ENCODE measurements at regions not wholly inside any gene's neighbourhood (a gene's known extent, or its start where the extent isn't known, plus 50 kb on each side); places are given as distances from the start of the nearest gene placed in this dataset.

DNA sequence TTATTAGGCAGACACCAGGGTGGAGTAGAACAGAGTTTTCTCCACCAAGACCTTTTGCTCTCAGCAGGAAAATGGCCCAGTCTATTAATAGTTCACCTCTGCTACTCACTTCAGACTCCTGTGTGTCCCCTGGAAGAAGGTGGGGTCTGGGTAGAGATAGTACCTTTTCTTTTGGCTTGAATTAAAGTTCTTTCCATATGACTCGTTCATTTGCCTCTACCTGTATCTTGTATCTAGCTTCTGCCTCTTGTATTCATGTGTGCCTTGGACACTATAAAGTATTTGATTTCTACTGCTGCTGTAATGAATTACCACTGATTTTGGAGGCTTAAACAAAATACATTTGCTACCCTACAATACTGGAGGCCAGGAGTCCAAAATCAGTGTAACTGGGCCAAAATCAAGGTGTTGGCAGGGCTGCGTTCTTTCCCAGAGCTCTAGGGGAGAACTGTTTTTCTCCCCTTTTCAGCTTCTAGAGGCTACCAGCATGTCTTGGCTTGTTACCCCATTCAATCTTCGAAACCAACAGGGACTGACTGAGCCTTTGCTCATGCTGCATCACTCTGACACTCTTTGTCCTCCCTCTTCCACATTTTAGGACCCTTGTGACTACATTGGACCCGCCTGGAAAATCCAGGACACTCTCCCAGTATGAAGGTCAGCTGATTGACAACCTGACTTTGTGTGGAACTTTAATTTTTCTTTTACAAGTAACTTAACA is 155.6 kb upstream of the PRSS58 start:
- DNase-seq (ENCODE audit: low read depth, low spot score): no peak

DNA sequence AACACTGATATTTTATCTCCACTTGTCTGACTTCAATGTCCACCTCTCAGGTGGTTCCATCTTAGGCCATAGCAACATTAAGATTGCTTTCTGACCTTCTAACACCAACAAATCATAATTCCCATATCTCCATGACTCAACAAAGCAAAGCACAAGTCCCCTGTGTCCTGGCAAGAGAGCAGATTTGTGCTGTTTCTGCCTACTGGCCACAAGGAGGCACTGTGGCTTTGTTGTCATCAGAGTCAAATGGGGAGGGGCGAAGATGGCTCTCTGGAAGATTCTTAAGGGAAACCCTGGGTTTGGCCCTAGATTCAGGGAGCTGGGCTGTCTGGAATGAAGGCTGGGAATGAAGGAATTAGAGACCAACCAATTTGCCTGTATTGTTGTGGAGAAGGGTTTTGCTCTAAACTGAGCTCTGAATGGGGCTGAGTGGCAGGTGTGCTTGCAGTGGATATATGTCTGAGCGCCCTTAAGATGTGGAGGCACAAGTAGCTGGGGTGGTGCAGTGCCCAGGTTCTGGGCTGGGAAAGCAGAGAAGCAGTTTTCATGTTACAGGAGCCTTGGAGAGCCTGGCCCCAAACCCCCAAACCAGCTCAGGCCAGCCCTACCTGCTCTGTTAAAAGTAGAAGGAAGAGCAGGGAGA is 154.8 kb upstream of the PRSS58 start:
- DNase-seq (ENCODE audit: low read depth, low spot score): no peak

DNA sequence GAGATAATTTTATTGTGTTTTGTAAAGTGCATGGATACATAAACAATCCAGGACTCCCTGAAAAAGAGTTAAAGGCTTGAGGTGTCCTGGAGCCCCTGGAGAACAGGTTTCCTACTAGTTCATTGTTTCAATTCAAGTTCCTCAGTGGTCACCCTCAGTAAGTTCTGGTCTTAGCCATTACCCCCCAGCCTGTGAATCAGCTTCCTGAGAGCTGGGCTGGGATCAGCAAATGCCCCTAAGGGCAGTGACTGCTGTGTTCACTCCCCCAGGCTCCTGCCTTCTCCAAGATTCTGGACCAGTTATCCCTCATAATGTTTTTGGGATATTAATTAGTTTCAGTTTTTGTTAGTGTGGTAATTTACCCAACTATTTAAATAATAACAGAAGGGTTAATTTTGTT is 151.6 kb upstream of the PRSS58 start:
- DNase-seq (ENCODE audit: low read depth, low spot score): no peak

DNA sequence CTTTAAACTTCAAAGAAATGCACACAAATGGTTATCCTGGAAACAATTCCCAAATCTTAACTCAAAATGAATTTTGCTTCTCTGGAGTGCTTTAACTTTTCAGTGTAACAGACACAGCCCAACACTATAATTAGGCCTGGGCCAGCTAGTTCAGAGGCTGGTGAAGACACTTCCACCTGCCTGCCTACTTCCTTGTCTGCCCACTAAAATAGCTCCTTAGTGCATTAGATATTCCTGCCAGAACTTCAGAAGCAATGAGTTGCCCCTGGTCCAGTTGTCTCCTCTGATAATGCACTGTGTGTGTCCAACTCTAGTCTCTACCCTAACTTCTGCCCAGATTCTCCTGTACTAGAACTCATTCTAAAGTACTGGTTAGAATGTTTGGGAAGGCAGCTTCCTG is 150.9 kb upstream of the PRSS58 start:
- DNase-seq (ENCODE audit: low read depth, low spot score): no peak

DNA sequence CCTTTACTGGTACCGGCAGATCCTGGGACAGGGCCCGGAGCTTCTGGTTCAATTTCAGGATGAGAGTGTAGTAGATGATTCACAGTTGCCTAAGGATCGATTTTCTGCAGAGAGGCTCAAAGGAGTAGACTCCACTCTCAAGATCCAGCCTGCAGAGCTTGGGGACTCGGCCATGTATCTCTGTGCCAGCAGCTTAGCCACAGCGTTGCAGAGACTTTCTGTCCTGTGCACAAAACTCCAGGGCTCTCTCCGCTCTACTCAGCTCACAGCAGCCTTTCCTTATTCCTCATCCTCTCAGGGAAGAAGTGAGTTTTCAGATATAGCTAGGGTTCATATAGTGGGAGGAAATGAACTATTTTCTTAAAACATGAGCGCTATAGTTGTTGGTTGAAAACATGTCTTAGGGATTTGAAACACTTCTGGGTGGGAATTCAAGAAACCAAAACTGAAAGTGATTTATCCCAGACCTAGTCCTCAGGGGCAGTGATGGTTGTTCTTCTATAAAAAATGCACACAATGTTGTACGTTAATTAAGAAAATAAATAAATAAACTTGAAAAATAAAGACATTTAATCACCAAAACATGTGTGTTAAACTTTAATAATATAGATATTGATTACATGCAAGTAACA is 150.2 kb upstream of the PRSS58 start:
- no peak for DNase-seq (ENCODE audit: low read depth, low spot score)

DNA sequence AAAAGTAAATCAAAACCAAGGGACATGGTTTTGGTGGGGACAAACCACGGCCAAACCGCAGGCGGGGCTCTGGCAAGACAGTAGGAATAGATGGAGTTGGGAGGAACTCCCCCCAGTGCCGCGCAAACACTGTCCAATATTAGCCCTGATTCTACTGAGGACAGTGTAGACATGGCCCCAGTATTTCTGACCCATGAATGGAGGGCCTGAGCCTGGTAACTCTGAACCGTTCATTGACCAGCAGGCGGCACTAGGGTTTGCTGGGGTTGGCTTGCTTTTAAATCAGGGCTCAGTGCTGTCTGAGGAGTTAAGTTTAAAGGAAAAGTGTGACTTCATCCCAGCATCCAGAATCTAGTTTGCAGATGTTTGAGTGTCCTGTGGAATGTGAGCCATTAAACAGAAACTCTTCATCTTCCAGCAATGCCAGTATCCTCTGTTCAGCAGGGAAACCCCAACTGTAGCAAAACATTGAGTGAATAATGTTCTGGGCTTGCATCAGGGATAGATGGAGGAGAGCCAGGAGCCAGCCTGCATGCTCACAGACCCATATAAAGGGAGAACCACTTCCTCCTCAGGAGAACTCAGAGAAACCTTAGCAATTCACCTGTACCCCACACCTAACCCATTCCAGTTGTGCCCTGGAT is 147.4 kb upstream of the PRSS58 start:
- DNase-seq (ENCODE audit: low read depth, low spot score): no peak

DNA sequence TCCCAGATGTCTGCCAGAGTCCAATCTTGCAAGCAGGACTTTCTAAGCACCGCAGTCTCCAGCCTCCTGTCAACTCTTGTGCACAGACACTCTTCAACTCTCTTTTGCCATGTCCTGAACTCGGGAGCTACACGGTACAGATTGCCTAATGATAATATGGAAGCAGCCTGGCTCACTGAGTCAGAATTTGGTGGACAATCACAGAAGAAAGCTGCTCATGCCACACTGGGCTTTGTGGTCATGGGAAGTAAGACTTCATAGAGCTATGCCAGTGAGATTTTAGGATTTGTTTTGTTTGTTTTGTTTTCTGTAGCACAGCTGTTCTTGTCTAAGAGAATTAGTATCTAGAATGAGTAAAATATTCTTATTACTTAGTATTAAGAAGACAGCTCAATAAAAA is 144.1 kb upstream of the PRSS58 start:
- no peak for DNase-seq (ENCODE audit: low read depth, low spot score)

DNA sequence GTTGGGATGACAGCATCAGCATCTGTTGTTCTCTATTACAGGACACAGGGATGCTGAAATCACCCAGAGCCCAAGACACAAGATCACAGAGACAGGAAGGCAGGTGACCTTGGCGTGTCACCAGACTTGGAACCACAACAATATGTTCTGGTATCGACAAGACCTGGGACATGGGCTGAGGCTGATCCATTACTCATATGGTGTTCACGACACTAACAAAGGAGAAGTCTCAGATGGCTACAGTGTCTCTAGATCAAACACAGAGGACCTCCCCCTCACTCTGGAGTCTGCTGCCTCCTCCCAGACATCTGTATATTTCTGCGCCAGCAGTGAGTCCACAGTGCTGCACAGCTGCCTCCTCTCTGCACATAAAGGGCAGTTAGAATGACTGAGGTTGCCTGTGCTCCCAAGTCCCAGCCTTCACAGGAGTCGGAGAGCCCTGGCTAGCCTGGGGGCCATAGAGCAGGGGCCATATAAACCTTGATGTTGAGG is 142.2 kb upstream of the PRSS58 start:
- DNase-seq (ENCODE audit: low read depth, low spot score): no peak

DNA sequence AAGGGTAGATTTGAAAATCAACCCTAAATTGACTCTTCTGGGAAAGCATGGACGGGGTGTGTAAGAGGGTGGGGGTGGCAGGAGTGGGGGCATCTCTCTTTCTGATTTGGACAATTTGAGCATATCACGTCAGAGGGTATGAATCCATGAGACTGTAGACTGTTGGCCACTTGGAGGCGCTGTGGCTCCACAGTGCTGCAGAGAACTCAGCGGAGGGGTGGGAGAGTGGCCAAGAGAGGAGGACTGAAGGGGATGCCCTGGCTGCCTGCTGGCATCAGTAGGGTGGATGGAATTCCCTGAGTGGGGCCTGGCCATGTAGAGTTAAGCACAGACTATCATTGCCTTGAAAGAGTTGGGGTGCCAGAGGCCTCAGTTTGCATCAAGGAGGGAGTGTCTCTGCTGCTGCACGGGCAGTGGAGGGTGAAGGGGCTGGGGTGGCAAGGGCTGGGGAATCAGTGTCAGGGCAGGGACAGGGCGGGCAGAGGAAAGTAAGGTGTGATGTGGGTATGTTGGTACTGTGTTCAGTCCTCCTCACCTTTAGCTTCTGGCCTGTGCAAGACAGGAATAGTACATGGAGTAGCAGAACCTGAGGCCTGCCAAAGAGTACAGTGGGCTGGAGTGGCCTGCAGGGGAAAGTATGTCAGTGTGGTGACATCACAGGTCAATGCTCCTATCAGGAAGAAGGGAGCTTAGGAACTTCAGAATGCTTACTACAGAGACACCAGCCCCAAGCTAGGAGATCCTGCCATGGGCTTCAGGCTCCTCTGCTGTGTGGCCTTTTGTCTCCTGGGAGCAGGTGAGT is 133.5 kb upstream of the PRSS58 start:
- no peak for DNase-seq (ENCODE audit: low read depth, low spot score)

DNA sequence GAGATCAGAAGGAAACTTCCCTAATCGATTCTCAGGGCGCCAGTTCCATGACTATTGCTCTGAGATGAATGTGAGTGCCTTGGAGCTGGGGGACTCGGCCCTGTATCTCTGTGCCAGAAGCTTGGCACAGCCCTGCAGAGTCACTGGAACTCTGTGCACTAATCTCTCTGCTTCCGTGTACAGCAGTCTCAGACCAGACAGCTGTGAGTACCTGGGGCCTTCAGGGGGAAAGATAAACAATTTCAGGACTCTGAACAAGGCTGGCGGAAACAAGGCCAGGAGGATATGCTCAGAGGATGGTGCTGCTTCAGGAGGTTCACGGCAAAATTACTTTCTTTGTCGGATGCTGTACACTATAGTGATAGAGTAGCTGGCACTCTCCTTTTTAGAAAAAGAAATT is 131.7 kb upstream of the PRSS58 start:
- DNase-seq (ENCODE audit: low read depth, low spot score): no peak

DNA sequence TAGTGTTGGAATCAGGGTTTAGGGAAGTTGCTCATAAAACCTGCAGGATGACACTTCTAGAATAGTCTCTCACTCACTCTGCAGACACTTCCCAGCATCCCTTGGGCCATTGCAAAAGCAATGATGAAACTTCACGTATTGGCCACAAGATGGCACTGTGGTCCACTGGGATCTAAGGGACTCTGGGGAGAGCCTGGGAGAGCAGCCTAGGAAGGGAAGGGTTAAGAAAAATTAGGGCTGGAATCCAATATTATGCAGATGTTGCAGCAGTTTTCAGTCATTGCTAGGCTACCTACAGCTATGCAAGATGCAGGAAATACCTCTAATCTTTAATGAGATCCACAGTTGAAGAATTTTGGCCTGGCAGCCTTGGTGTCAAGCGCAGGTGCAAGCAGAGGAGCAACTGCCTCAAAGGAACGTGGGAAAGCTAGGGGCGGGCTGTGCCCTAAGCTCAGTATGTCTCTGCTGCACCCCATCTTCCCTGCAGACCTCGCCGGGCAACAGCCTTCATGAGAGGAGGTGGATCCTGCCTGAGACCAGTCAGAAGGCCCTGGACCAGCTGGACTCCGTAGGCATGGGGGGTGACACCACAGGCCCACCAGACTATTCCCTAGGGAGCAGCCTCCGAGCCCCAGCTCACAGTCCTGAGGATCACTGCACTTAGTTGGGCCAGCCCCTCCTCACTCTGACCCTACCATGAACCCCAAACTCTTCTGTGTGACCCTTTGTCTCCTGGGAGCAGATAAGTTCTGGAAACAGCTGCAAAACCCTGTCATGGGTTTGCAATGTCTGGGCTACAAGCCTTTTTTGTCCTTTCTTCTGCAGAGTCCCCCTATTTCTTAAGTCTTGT is 127.9 kb upstream of the PRSS58 start:
- DNase-seq (ENCODE audit: low read depth, low spot score): no peak

DNA sequence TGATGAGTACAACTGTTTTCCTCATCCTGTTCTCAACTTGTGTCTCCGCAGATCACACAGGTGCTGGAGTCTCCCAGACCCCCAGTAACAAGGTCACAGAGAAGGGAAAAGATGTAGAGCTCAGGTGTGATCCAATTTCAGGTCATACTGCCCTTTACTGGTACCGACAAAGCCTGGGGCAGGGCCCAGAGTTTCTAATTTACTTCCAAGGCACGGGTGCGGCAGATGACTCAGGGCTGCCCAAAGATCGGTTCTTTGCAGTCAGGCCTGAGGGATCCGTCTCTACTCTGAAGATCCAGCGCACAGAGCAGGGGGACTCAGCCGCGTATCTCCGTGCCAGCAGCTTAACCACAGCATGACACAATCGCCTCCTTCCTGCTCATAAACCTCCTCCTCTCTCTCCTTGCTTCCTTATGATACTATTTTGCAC is 126.7 kb upstream of the PRSS58 start:
- DNase-seq (ENCODE audit: low read depth, low spot score): no peak

DNA sequence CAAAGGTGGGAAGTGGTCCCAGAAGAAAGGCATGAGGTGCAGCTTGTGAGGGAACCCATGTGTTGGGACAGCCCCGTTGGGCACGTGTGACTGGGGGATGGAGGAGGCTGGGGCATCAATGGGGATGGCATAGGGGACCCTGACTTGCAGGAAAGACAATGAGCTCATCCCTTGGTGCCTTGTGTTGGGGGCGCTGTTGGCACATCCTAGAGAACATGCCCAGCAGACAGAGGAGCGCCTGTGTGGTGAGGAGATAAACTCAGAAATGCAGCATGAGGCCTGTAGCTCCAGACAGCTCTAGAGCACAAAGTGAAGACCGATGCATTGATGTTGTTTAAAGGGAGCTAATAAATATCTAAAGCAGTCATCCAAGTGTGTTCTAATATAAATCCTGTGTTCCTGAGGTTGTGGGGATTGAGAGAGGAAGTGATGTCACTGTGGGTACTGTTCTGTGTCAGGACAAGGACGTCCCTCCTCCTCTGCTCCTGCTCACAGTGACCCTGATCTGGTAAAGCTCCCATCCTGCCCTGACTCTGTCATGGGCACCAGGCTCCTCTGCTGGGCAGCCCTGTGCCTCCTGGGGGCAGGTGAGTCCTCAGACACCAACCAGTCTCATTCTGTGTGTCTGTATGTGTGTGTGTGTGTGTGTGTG is 126.1 kb upstream of the PRSS58 start:
- DNase-seq (ENCODE audit: low read depth, low spot score): no peak

DNA sequence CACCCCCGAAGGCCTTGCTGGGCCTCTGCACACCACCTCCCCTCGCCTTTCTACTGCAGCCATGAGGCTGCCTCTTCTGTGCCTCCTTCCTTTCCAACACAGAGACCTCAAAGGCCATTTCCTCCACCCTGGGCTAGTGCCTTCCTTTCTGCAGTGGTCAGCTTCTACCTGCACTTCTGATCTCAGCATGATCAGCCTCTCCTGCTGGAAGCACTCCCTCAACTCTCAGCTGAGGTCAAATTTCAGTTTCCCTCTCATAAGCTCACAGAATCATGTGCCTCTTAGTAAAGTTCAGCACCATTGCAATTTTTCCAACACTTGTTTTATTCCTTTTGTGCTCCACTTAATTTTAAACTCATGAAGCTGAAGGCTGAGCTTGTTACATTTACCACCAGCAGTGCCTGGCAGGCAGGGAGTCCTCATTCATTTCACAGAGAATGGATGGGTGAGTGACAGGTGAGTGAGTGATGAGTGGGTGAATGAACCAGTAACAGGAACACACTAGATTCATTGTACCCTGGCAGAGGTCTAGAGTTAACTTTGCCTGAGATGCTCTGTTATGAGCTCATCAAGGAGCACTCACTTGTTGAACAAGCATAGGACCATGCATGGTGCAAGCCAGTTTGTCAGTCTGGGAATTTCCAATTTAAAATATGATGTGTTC is 124.0 kb upstream of the PRSS58 start:
- DNase-seq (ENCODE audit: low read depth, low spot score): no peak

DNA sequence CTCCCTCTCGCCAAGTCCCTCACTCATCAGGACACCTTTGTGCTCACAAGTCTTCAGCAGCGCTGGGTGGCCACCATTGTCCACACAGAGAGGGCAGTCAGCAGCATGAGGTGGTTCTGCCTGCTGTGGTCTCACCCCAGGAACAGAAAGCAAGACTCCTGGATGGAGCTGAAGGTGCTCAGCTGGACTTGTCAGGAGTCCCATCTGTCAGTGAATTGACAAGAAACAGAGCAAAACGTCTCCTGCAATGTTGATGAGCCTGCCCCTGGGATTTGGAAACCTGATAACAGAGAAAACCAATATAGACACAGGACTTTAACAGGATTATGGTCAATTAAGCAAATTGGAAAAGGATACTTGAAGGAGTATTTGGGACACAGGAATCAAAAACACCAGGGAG is 122.2 kb upstream of the PRSS58 start:
- DNase-seq (ENCODE audit: low read depth, low spot score): no peak

DNA sequence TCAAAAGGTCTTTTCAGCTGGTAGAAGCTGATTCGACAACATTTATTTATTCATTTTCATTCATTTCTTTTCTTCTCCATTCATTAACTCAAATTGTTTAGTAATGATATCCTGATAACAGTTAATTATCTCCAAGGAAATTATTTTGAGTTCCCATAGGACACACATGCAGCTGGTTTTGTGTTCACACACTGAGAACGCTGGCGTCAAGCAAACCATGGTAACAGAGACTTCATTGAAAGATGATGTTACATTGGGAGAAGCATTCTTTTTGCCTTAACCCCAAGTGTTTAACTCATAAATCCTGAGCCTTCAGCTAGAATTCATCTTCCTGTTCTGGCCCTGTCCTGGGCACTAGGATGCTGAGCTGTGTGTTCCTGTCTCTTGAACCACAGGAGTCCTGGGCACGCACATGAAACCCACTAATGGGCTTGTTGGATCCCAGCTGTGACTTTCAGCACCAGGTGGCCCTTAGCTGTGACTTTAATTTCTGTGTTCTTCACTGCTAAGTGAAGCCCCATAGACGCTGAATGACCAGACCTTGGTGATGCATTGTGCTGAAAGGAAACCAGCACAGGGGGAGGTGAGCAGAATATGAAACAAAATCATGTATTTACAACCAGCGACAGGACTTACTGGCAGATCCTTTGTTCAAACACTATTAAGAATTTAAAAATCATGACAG is 121.5 kb upstream of the PRSS58 start:
- no peak for DNase-seq (ENCODE audit: low read depth, low spot score)

DNA sequence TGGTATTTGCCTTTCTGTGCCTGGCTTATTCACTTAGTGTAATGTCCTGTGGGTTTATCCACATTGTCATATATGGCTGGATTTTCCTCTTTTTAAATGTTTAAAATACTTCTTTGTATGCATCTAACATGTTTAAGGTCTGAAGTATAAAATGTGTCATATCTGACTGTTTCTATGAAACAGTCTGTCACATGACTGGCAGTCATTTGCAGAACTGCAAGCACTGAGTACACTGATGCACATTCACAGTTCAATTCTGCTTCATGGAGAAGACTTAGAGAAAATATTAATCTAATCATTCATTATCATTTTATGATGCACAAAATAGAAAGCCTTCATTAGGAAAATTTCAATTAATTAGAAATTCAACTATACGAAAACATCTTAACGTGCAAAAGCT is 119.7 kb upstream of the PRSS58 start:
- DNase-seq (ENCODE audit: low read depth, low spot score): no peak

DNA sequence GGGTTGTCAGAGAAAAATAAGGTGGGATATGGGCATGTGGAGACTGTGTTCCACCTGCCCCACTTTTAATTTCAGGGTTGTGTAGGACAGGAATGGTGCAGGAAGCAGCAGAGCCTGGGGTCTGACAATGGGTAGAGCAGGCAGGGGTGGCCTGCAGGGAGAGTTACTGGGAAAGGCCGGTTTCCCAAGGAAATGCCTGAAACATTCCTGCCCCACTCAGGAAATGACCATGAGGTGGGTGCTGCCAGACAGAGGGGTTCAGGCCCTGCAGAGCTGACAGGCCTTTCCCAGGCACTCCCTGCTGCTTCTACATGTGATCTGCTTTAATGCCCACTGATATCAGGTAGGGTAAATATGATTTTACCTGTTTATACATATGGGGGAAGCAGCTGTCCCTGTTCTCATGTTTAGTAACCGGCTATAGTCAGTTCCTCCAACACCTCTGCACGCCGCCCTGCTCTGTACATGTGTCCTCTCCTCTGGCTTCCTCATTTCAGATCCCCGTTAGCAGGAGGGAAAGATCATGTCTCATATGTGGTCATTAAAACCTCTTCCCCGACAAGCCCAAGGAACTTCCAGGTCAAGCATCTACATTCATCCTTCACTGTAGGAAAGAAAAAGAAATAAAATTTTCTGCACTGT is 118.6 kb upstream of the PRSS58 start:
- no peak for DNase-seq (ENCODE audit: low read depth, low spot score)
